ENCODE measurements at regions not wholly inside any gene's neighbourhood (a gene's known extent, or its start where the extent isn't known, plus 50 kb on each side); places are given as distances from the start of the nearest gene placed in this dataset.

DNA sequence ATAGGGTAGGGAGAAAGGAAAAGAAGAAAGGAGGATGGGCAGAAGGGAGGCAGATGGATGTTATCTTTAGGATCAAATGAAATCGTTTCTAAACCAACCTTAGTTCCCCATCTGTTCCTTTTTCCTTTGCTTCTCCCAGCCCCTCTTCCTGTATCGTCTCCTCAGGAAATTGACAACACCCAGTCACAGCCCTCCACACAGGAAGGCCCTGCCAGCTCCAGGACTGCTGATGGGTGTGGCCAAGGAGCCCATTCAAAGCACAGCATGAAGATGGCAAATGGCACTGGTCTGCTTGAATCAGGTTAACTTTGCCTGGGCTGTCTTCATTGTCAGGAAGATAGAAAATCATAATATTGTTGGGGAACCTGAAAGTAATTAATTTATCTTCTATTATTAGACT lies 164.8 kb downstream of the C11orf87 start:
- TF ChIP-seq CTCF (IDR thresholded peaks at IDR 0.05; ENCODE audit: insufficient read depth, low read depth, low read length, missing control alignments) = no peak
- no peak overlapping the region for H3K4me3 ChIP-seq (ENCODE audit: low read depth, low read length)
- DNase-seq (ENCODE audit: low read depth) = no peak

DNA sequence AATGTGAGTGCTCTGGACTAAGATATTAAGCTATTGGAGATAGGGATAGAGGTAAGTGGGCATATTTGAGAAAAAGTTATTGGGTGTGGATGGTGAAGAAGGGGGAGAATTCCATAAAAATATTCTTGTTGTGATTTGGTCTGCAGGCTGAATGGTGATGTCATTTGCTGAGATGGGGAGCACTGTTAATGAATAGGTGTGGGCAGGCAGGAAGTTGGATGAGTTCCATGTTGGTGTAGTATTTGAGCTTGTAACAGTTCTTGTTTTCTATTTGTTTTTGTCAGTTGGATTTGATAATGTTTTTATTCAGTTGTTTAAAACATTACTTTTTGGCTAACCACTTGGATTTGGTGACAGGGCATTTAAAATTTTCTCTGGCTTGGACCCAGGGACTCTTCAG lies 168.8 kb downstream of the C11orf87 start:
- no peak overlapping the region for H3K4me3 ChIP-seq (ENCODE audit: low read depth, low read length)
- TF ChIP-seq CTCF (IDR thresholded peaks at IDR 0.05; ENCODE audit: insufficient read depth, low read depth, low read length, missing control alignments) = no peak
- no peak for DNase-seq (ENCODE audit: low read depth)

DNA sequence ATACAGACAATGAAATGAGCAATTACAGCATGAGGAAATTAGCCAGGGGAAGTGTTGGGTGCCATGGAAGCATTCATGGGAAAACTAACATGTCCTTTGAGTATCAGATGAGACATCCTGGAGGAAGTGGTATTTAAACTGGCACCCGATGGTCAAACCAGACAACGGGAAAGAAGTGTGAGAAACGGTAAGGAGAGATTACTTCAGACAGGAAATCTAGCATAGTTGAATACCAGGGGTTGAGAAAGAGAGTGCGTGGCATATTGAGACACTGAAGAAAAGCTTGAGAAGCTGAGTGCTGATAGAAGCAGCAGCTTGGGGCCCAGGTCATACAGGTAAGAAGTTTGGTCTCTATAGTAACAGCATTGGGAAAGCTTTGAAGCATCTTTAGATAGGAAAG lies 175.3 kb downstream of the C11orf87 start:
- no peak overlapping the region for H3K4me3 ChIP-seq (ENCODE audit: low read depth, low read length)
- TF ChIP-seq CTCF (IDR thresholded peaks at IDR 0.05; ENCODE audit: insufficient read depth, low read depth, low read length, missing control alignments) = no peak
- DNase-seq (ENCODE audit: low read depth) = no peak

DNA sequence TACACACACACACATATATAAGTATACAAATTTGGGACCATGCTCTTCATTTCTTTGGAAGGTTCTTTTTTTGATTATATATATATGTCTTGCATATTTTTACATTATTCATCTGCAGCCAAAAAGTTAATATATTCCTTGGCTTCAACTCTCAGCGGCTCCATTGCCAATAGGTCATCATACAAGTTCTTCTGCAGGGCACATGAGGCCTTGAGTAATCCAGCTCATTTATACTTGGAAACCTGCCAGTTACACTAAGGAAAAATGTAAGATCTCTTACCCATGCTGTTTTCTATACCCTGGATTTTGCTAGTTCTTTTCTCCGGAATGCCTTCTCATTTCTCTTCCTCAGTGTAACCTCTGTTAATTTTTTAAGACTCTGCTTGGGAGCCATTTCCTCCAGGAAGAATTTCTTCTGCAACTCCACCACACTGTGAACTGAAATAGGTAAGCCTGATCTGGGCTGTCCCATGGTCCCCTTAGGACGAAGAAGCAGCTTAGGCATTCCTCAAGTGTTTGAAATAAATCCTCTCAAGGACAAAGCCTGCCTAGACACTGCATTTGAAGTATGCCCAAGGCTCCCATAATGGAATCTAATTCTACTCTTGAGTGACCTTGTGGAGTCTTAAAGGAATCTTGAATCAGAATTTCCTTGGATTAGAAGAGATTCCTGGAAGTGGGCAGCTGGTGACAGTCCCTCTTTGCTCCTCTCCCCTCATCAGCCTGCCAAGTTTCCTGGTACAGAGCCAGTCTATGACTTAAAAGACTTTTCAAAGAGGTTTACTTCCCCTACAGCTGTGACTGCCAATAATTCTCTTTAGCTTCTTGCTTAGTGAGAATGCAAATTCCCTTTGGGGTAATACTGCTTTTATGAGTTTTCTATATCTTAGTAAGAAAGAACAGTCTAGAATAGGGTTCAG lies 182.8 kb downstream of the C11orf87 start:
- no peak for TF ChIP-seq CTCF (IDR thresholded peaks at IDR 0.05; ENCODE audit: insufficient read depth, low read depth, low read length, missing control alignments)
- DNase-seq (ENCODE audit: low read depth) = no peak
- H3K4me3 ChIP-seq (ENCODE audit: low read depth, low read length) = no peak overlapping the region

DNA sequence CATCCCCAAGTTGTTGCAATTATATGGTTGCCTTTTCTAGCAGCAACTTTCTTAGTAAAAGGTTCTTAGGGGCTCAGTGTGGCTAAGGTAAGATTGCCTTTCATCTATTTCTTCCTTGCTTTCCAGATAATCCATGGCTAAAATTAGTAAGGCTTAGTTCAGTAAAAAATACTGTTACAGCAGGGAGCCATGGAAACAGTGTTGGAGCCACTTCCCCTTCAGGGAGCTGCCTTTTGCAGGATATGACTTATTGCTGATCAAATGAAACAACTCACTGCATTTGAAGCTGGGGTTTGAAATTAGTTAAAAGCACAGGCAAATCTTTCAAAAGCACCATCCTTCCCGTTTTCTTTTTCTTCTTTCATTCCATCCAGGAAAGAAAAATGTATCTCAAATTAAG lies 184.3 kb downstream of the C11orf87 start:
- TF ChIP-seq CTCF (IDR thresholded peaks at IDR 0.05; ENCODE audit: insufficient read depth, low read depth, low read length, missing control alignments) = no peak
- no peak for DNase-seq (ENCODE audit: low read depth)
- no peak overlapping the region for H3K4me3 ChIP-seq (ENCODE audit: low read depth, low read length)

DNA sequence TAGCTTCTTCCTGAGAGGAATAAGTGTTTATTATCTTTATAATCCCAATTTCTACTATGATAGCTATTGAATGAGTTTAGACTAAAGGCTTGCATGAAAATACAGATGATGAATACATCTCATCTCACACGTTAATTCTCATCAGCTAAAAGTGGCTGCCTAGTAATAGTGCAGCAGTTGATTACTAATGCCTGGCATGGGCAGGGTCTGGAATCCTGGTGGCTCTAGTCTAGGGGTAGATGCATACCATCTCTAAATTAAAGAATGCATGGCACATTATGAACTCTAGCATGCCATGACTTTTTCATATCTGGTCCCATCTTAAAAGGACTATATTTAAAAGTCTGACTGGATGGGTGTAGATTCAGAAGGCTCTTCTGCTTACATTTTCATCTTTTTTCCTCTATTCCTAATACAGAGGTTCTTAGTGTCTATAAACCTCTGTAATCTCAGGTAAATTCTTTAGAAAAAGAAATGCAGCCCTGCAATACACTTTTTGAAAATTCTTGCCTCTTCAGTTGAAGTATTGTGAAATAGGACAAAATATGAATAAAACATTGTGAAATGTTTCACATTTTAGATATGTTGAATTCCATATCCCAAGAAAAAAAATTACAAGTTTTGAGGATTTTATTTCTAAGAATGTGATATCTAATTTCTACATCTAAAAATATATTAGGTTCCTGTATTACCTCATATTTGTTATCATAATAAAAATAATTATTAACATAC lies 187.6 kb downstream of the C11orf87 start:
- H3K4me3 ChIP-seq (ENCODE audit: low read depth, low read length) = no peak overlapping the region
- TF ChIP-seq CTCF (IDR thresholded peaks at IDR 0.05; ENCODE audit: insufficient read depth, low read depth, low read length, missing control alignments) = no peak
- DNase-seq (ENCODE audit: low read depth) = no peak

All from GM12865 (cell line).